ENCODE measurements at regions not wholly inside any gene's neighbourhood (a gene's known extent, or its start where the extent isn't known, plus 50 kb on each side); places are given as distances from the start of the nearest gene placed in this dataset.

DNA sequence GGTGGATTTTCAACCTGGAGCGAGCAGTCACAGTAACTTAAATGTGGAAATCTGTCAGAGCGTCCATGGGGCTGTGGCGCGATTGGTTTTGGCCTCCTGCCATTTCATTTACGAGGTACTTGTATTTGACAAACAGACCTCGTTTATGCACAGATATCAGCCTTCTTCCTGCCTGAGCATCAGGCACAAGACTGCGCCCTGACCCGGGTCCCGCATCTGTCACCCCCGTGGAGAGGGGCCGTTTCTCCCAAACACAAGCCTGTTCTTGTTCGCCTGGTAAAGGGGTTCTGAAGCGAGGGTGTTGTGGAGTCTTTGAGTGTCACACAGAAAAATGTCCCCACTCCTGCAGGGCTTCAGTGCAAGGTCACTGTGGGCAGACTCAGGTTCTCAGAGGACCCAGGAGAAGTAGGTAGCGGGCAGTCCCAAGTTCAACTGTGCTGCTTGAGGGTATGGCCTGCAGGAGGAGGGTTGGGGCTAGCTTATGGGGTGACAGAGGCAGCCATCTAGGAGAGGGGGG is 202.3 kb downstream of the URI1 start:
- Histone ChIP-seq H3K27ac (no peak overlapping the region), H3K9me3 (no peaks in the 10 kb centered on the region), H3K4me1 (no peaks in the 10 kb centered on the region), H3K4me3 (no peak overlapping the region), H3K27me3 (no peaks in the 10 kb centered on the region), H3K36me3 (no peaks in the 10 kb centered on the region)
- 62 to 67% methylated on average over 14 of the region's 14 CpGs for WGBS, 2 donors
- no peak for DNase-seq (ENCODE audit: low spot score in 2 of 2)
- TF ChIP-seq POLR2A (IDR thresholded peaks at IDR 0.05) (no peak), EP300 (IDR thresholded peaks at IDR 0.05) (no peak)
- TF ChIP-seq, protein P1, sequence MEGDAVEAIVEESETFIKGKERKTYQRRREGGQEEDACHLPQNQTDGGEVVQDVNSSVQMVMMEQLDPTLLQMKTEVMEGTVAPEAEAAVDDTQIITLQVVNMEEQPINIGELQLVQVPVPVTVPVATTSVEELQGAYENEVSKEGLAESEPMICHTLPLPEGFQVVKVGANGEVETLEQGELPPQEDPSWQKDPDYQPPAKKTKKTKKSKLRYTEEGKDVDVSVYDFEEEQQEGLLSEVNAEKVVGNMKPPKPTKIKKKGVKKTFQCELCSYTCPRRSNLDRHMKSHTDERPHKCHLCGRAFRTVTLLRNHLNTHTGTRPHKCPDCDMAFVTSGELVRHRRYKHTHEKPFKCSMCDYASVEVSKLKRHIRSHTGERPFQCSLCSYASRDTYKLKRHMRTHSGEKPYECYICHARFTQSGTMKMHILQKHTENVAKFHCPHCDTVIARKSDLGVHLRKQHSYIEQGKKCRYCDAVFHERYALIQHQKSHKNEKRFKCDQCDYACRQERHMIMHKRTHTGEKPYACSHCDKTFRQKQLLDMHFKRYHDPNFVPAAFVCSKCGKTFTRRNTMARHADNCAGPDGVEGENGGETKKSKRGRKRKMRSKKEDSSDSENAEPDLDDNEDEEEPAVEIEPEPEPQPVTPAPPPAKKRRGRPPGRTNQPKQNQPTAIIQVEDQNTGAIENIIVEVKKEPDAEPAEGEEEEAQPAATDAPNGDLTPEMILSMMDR (IDR thresholded peaks at IDR 0.05) = no peak

DNA sequence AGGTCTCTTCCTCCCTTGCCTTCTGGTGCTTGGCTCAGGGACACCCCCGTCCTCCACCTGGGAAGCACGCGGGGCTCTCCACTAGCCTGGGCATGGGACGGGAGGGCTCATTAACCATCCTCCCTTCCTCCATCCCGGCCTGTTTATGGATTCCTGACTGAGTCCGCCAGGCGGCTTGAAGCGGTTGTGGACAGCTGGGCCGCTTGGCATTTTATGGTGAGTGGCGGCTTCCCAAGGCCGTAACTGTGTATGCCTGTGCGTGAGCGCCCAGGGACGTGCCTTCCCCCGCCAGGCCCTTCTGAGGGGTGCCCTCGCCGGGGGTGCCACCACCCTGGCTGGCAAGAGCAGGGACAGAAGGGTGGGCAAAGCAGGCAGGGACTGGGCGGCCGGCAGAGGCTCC is 202.8 kb downstream of the URI1 start:
- Histone ChIP-seq H3K4me1 (no peaks in the 10 kb centered on the region), H3K27me3 (no peaks in the 10 kb centered on the region), H3K4me3 (no peak overlapping the region), H3K36me3 (no peaks in the 10 kb centered on the region), H3K27ac (no peak overlapping the region), H3K9me3 (no peaks in the 10 kb centered on the region)
- DNase-seq (ENCODE audit: low spot score in 2 of 2) = no peak
- WGBS, 2 donors = 86 to 87% methylated on average over 18 to 19 of the region's 19 CpGs
- TF ChIP-seq, protein P1 (IDR thresholded peaks at IDR 0.05) = no peak
- TF ChIP-seq POLR2A (IDR thresholded peaks at IDR 0.05) (no peak), EP300 (IDR thresholded peaks at IDR 0.05) (no peak)

DNA sequence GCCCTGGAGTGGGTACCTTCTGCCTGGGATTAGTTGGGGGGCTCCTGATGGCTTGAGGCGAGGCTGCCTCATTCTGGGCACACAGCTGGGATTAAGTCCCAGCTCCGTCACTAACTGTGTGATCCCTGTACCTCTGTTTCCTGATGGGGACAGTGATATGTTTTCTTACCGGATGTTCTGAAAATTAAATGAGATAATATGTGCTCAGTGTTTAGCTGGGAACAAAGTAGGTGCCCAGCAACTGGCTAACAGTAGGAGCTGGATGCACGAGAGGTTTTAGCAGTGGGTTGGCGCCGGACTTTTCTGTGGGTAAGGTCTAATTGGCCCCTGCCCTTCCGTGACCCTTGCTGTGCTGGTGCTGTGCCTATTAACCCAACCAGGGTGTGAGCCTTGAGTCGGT is 203.4 kb downstream of the URI1 start:
- no peak overlapping the region for H3K27ac ChIP-seq
- H3K27me3 ChIP-seq = no peaks in the 10 kb centered on the region
- H3K4me1 ChIP-seq = peaks cover 0 to 1% (median 0%) of the 10 kb centered on the region in 4 donors
- no peak overlapping the region for H3K4me3 ChIP-seq
- DNase-seq (ENCODE audit: low spot score in 2 of 2) = no peak
- TF ChIP-seq POLR2A (IDR thresholded peaks at IDR 0.05) = no peak
- no peak for TF ChIP-seq EP300 (IDR thresholded peaks at IDR 0.05)
- TF ChIP-seq, protein P1 (IDR thresholded peaks at IDR 0.05) = no peak
- no peaks in the 10 kb centered on the region for H3K9me3 ChIP-seq
- no peaks in the 10 kb centered on the region for H3K36me3 ChIP-seq
- 84 to 88% methylated on average over 8 of the region's 8 CpGs for WGBS, 2 donors

DNA sequence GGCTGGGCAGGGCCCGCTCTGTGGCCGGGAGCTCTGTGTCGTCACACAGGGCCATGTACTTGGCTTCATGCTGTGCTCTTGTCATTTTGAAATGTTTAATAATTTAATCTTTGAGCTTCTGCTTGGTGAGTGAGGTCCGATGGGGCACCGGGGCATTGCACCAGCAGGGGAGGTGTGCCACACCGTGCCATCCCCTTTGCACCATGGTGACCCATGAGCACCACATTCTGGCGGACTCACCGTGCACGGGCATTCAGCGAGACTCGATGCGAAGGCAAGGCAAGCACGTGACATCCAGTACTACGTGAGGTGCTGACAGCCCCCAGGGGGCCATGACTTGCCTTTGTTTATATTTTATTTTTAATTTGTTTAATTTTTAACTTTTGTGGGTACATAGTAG is 204.3 kb downstream of the URI1 start:
- Histone ChIP-seq H3K27me3 (no peaks in the 10 kb centered on the region), H3K4me1 (peaks cover 0 to 6% (median 0%) of the 10 kb centered on the region in 4 donors), H3K27ac (no peak overlapping the region), H3K9me3 (no peaks in the 10 kb centered on the region), H3K4me3 (no peak overlapping the region), H3K36me3 (no peaks in the 10 kb centered on the region)
- WGBS, 2 donors = 88 to 90% methylated on average over 14 of the region's 14 CpGs
- TF ChIP-seq POLR2A (IDR thresholded peaks at IDR 0.05) (no peak), EP300 (IDR thresholded peaks at IDR 0.05) (no peak)
- TF ChIP-seq, protein P1 (IDR thresholded peaks at IDR 0.05) = no peak
- DNase-seq (ENCODE audit: low spot score in 2 of 2) = no peak

DNA sequence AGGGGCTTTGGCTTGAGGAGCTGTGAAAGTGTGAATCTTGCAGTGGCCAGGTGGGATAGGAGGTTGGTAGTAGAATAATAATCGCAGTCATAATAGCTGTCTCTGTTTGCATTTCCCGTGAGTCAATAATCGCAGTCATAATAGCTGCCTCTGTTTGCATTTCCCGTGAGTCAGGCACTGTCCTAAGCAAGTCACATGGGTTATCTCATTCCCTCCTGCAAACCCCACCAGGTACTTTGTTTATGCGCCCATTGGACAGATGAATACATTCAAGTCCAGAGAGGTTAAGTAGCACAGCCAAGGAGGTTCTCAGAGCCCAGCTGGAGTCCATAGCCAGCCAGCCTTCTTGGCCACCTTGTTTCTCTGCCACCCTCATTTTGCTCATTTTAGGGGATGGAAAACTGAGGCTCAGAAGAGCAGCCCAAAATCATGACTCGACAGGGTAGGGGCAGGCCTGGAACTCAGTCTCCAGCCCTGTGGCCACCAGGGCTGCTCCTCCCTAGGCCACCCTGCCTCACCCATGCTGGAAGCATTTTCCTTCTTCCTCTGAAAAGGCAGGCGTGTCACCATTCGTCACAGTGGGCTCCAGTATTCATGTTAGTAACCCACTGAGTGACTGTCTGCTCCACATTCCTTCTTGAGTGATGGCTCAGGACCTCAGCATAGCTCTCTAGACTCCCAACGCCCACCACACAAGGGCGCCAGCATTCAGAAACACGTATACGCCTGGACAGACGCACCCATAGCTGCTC is 206.2 kb downstream of the URI1 start:
- 73 to 76% methylated on average over 12 to 13 of the region's 13 CpGs for WGBS, 2 donors
- no peak overlapping the region for H3K27ac ChIP-seq

More for the DNA sequence above, 206.2 kb downstream of the URI1 start:
- Histone ChIP-seq H3K27me3 (no peaks in the 10 kb centered on the region), H3K36me3 (no peaks in the 10 kb centered on the region), H3K4me3 (no peak overlapping the region), H3K4me1 (peaks cover 0 to 6% (median 0%) of the 10 kb centered on the region in 4 donors), H3K9me3 (no peaks in the 10 kb centered on the region)
- TF ChIP-seq POLR2A (IDR thresholded peaks at IDR 0.05) (no peak), EP300 (IDR thresholded peaks at IDR 0.05) (no peak)
- TF ChIP-seq, protein P1 (IDR thresholded peaks at IDR 0.05) = no peak
- no peak for DNase-seq (ENCODE audit: low spot score in 2 of 2)

All from tibial nerve (tissue), 4 donors.